ENCODE measurements at regions not wholly inside any gene's neighbourhood (a gene's known extent, or its start where the extent isn't known, plus 50 kb on each side); places are given as distances from the start of the nearest gene placed in this dataset.

DNA sequence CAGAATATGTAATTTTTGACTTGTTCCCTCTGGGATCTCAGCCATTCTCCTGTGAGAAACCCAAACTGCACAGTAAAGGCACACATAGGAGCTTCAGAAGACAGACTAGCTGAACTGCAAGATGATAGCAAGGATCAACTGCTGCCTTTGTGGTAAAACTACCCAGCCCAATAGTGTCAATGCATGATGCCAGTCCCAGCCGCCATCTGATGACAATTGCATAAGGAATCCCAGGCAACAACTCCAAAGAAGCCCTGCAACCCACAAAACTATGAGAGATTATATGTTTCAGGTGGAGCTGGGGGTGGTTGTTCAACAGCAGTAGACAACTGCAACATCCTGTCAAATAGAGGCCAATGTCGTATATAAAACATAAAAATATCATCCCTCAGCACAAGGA, 192.4 kb upstream of the ARPP21 start:
- TF ChIP-seq, protein P1, sequence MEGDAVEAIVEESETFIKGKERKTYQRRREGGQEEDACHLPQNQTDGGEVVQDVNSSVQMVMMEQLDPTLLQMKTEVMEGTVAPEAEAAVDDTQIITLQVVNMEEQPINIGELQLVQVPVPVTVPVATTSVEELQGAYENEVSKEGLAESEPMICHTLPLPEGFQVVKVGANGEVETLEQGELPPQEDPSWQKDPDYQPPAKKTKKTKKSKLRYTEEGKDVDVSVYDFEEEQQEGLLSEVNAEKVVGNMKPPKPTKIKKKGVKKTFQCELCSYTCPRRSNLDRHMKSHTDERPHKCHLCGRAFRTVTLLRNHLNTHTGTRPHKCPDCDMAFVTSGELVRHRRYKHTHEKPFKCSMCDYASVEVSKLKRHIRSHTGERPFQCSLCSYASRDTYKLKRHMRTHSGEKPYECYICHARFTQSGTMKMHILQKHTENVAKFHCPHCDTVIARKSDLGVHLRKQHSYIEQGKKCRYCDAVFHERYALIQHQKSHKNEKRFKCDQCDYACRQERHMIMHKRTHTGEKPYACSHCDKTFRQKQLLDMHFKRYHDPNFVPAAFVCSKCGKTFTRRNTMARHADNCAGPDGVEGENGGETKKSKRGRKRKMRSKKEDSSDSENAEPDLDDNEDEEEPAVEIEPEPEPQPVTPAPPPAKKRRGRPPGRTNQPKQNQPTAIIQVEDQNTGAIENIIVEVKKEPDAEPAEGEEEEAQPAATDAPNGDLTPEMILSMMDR (IDR thresholded peaks at IDR 0.05): no peak
- no peak for TF ChIP-seq POLR2A (IDR thresholded peaks at IDR 0.05)

All from lower leg skin (tissue), 3 donors.